Nephron progenitor cell (in vitro differentiated cells): ENCODE measurements at regions not wholly inside any gene's neighbourhood (a gene's known extent, or its start where the extent isn't known, plus 50 kb on each side); places are given as distances from the start of the nearest gene placed in this dataset.

Experiments
- DNase-seq: peaks from one replicate; pipeline ENCODE4 v3.0.0; 2021
- H3K27ac Mint-ChIP-seq: 2 replicates; pipeline ENCODE4 v1.8.0; 2021; ENCODE audit warnings: mild to moderate bottlenecking, moderate library complexity, mixed read lengths
- H3K27me3 Mint-ChIP-seq: 2 replicates; pipeline ENCODE4 v1.8.0; 2021; ENCODE audit warnings: mild to moderate bottlenecking, low read depth, mixed read lengths; ENCODE audit not compliant: poor library complexity
- H3K36me3 Mint-ChIP-seq: 2 replicates; pipeline ENCODE4 v1.8.0; 2021; ENCODE audit warnings: low read depth, mixed read lengths
- H3K4me1 Mint-ChIP-seq: 2 replicates; pipeline ENCODE4 v1.8.0; 2021; ENCODE audit warnings: mixed read lengths
- H3K4me3 Mint-ChIP-seq: 2 replicates; pipeline ENCODE4 v1.8.0; 2021; ENCODE audit warnings: mild to moderate bottlenecking, moderate library complexity, mixed read lengths
- H3K9me3 Mint-ChIP-seq: 2 replicates; pipeline ENCODE4 v1.8.0; 2021; ENCODE audit warnings: mild to moderate bottlenecking, moderate library complexity, mixed read lengths
- CTCF ChIP-seq: fragments of 200-600 bp; sonication (generic); IDR thresholded peaks from 2 replicates; pipeline ENCODE4 v1.5.0; 2021; ENCODE audit warnings: antibody characterized with exemption

GRCh38 chr17:72271603-72272002 lies 150.8 kb downstream of the SOX9 start:
- TF ChIP-seq CTCF: no peak
- Mint-ChIP-seq H3K36me3 (peaks cover 9% of the 10 kb centered on the region), H3K4me3 (no peak overlapping the region), H3K9me3 (peaks cover 23% of the 10 kb centered on the region), H3K27me3 (peaks cover 3% of the 10 kb centered on the region), H3K27ac (no peak overlapping the region), H3K4me1 (peaks cover 49% of the 10 kb centered on the region)
- DNase-seq: no peak

GRCh38 chr17:72273289-72274056 lies 152.7 kb downstream of the SOX9 start:
- DNase-seq: no peak
- H3K27ac Mint-ChIP-seq: no peak overlapping the region
- TF ChIP-seq CTCF: no peak
- peaks cover 34% of the 10 kb centered on the region for H3K4me1 Mint-ChIP-seq
- no peak overlapping the region for H3K4me3 Mint-ChIP-seq
- no peaks in the 10 kb centered on the region for H3K27me3 Mint-ChIP-seq
- peaks cover 23% of the 10 kb centered on the region for H3K9me3 Mint-ChIP-seq
- H3K36me3 Mint-ChIP-seq: peaks cover 9% of the 10 kb centered on the region

- Mint-ChIP-seq H3K9me3 (peaks cover 23% of the 10 kb centered on the region), H3K27me3 (no peaks in the 10 kb centered on the region), H3K4me1 (peaks cover 28% of the 10 kb centered on the region), H3K4me3 (no peak overlapping the region), H3K36me3 (peaks cover 9% of the 10 kb centered on the region), H3K27ac (no peak overlapping the region)
- TF ChIP-seq CTCF: no peak
- DNase-seq: no peak
Measured at GRCh38 chr17:72274614-72275013, 153.8 kb downstream of the SOX9 start.

GRCh38 chr17:72280881-72281280 lies 160.1 kb downstream of the SOX9 start:
- Mint-ChIP-seq H3K27me3 (peaks cover 12% of the 10 kb centered on the region), H3K9me3 (peaks cover 7% of the 10 kb centered on the region), H3K4me1 (peaks cover 9% of the 10 kb centered on the region), H3K27ac (no peak overlapping the region), H3K4me3 (no peak overlapping the region), H3K36me3 (peaks cover 4% of the 10 kb centered on the region)
- DNase-seq: no peak
- no peak for TF ChIP-seq CTCF

- Mint-ChIP-seq H3K4me3 (no peak overlapping the region), H3K27ac (no peak overlapping the region), H3K4me1 (peaks cover 9% of the 10 kb centered on the region), H3K36me3 (no peaks in the 10 kb centered on the region), H3K9me3 (no peaks in the 10 kb centered on the region), H3K27me3 (peaks cover 12% of the 10 kb centered on the region)
- DNase-seq: no peak
- no peak for TF ChIP-seq CTCF
Measured at GRCh38 chr17:72282439-72283029, 161.7 kb downstream of the SOX9 start.

- H3K27me3 Mint-ChIP-seq: peaks cover 12% of the 10 kb centered on the region
- no peak for DNase-seq
- H3K36me3 Mint-ChIP-seq: no peaks in the 10 kb centered on the region
- H3K4me1 Mint-ChIP-seq: peaks cover 9% of the 10 kb centered on the region
- no peak for TF ChIP-seq CTCF
- H3K4me3 Mint-ChIP-seq: no peak overlapping the region
- no peak overlapping the region for H3K27ac Mint-ChIP-seq
- no peaks in the 10 kb centered on the region for H3K9me3 Mint-ChIP-seq
Measured at GRCh38 chr17:72284806-72285205, 164.0 kb downstream of the SOX9 start.
